IgD-negative memory B cell (primary cell): ENCODE measurements at regions not wholly inside any gene's neighbourhood (a gene's known extent, or its start where the extent isn't known, plus 50 kb on each side); places are given as distances from the start of the nearest gene placed in this dataset.
A peak's percentile ranks its signal among the peaks of the same experiment; 100 is the strongest.
"Not testable (repeated sequence)": the region's sequence is repeated elsewhere in the genome, so short reads cannot be mapped to it uniquely, and the experiment has no call there.

Experiments used
- H3K27ac Mint-ChIP-seq, 3 donors: one replicate each; pipeline ENCODE4 v1.8.0; 2020 to 2022; ENCODE audit warnings: mild to moderate bottlenecking in 3 of 3, mixed read lengths in 3 of 3, moderate library complexity in 1 of 3
- H3K27me3 Mint-ChIP-seq: one replicate; pipeline ENCODE4 v1.8.0; 2021; ENCODE audit warnings: mixed read lengths
- H3K36me3 Mint-ChIP-seq: one replicate; pipeline ENCODE4 v1.8.0; 2020; ENCODE audit warnings: mild to moderate bottlenecking, mixed read lengths
- H3K4me1 Mint-ChIP-seq, 3 donors: one replicate each; pipeline ENCODE4 v1.8.0; 2020 to 2022; ENCODE audit warnings: mixed read lengths in 3 of 3, mild to moderate bottlenecking in 1 of 3
- H3K4me3 Mint-ChIP-seq, 4 donors: one replicate each; pipeline ENCODE4 v1.8.0; 2020 to 2022; ENCODE audit warnings: mild to moderate bottlenecking in 4 of 4, mixed read lengths in 4 of 4, moderate library complexity in 3 of 4
- H3K9me3 Mint-ChIP-seq, 3 donors: one replicate each; pipeline ENCODE4 v1.8.0; 2020 to 2021; ENCODE audit warnings: mixed read lengths in 3 of 3, mild to moderate bottlenecking in 1 of 3

- Mint-ChIP-seq H3K4me3 (no peak overlapping the region), H3K4me1 (peaks cover 4 to 20% (median 4%) of the 10 kb centered on the region in 3 donors), H3K27me3 (no peaks in the 10 kb centered on the region), H3K27ac (peak overlapping the region; percentile 50 to 56 (median 52)), H3K9me3 (no peaks in the 10 kb centered on the region), H3K36me3 (peaks cover 5% of the 10 kb centered on the region)
Observed at GRCh38 chr7:35891004-35891830, 90.4 kb downstream of the SEPTIN7 start.

DNA sequence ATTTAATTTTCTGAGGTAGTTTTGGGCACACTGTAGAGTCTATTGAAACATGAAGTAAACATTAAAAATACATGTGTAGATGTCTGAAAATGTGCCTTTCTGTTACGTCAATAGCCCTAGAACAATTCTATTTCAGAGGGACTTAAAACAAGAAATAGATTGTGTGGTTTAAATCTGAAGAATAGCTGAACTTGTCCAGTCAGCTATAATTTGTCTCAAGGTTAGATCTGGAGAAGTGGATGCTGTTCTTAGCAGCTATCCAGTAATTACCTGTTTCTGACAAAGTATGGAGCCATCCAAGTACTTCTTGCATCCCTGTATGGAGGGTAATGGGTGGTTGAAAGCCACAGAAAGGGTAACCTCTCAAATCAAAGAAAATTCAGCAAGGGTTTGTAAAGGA lies 92.8 kb downstream of the SEPTIN7 start:
- no peaks in the 10 kb centered on the region for H3K9me3 Mint-ChIP-seq
- peak overlapping the region in 2 of 3 donors; percentile 13 to 64 for H3K27ac Mint-ChIP-seq
- no peak overlapping the region for H3K4me3 Mint-ChIP-seq
- H3K36me3 Mint-ChIP-seq: peaks cover 3% of the 10 kb centered on the region
- peaks cover 4 to 15% (median 4%) of the 10 kb centered on the region in 3 donors for H3K4me1 Mint-ChIP-seq
- H3K27me3 Mint-ChIP-seq: no peaks in the 10 kb centered on the region

DNA sequence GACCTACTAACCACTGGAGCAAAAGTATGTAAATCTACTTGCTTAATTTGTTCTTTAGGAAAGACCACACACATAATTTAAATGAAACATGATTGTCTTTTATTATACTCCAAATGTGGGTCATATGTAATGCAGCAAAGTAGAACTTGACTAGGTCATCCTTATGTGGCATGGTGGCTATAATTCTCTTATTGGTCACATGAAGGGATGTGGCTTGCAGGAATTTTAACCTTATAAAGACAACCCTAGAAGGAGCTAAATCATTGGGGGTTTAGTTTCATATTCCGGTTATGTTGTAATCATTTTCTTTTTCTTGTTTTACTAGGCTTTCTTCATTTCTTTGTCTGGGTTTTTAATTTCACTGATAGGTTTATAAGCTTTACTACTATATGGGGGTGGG lies 93.9 kb downstream of the SEPTIN7 start:
- Mint-ChIP-seq H3K36me3 (peaks cover 3% of the 10 kb centered on the region), H3K27me3 (no peaks in the 10 kb centered on the region), H3K4me3 (no peak overlapping the region), H3K9me3 (no peaks in the 10 kb centered on the region), H3K27ac (peak overlapping the region in 1 of 3 donors; percentile 56), H3K4me1 (peaks cover 1 to 15% (median 4%) of the 10 kb centered on the region in 3 donors)

GRCh38 chr7:35900651-35901050 lies 99.8 kb downstream of the SEPTIN7 start:
- Mint-ChIP-seq H3K4me1 (no peaks in the 10 kb centered on the region), H3K27ac (no peak overlapping the region), H3K9me3 (no peaks in the 10 kb centered on the region), H3K4me3 (no peak overlapping the region), H3K36me3 (peaks cover 2% of the 10 kb centered on the region), H3K27me3 (no peaks in the 10 kb centered on the region)

GRCh38 chr7:35905555-35905954 lies 104.7 kb downstream of the SEPTIN7 start:
- Mint-ChIP-seq H3K27ac (peak overlapping the region in 1 of 3 donors; percentile 27), H3K27me3 (no peaks in the 10 kb centered on the region)

DNA sequence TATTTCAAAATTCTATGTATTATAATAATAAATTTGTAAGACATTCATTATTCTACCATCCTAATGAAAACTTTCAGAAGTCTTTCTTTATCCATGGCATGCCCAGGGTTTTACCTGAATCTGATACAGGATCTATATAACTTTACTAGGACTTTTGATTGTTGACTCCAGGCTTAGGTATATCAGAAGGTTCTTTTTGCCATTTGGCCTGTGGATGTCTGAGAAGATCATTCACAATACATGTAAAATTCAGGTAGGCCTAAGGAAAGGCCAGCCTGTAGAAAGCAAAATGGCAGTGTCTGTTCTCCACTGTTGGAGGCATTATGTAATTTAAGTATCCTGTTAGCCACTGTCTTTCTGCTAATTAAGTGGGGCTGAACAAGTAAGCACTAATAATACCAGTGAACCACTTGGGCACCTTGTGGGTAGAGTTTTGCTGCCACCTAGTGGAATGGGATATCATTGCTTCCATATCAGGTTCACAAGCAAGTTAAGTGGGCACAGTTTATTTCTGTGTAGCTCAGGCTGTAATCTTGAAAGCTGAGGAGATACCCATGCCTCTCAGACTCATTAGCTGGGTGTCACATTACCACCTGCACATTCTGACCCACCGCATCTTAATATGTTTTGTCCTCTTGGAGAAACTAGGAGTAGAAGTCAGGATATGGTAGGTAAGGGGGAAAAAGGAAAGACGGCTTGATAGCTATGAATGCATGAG lies 105.5 kb downstream of the SEPTIN7 start:
- peak overlapping the region in 2 of 3 donors; percentile 8 to 37 for H3K27ac Mint-ChIP-seq
- no peak overlapping the region for H3K4me3 Mint-ChIP-seq
- no peaks in the 10 kb centered on the region for H3K36me3 Mint-ChIP-seq
- H3K27me3 Mint-ChIP-seq: no peaks in the 10 kb centered on the region
- H3K4me1 Mint-ChIP-seq: peaks cover 0 to 4% (median 0%) of the 10 kb centered on the region in 3 donors
- H3K9me3 Mint-ChIP-seq: no peaks in the 10 kb centered on the region

More at GRCh38 chr7:35905555-35905954, 104.7 kb downstream of the SEPTIN7 start:
- Mint-ChIP-seq H3K36me3 (no peaks in the 10 kb centered on the region), H3K4me1 (peaks cover 0 to 4% (median 0%) of the 10 kb centered on the region in 3 donors), H3K4me3 (no peak overlapping the region), H3K9me3 (no peaks in the 10 kb centered on the region)

GRCh38 chr7:35908331-35909216 lies 107.7 kb downstream of the SEPTIN7 start:
- H3K36me3 Mint-ChIP-seq: no peaks in the 10 kb centered on the region
- peaks cover 0 to 2% (median 0%) of the 10 kb centered on the region in 3 donors for H3K9me3 Mint-ChIP-seq
- peaks cover 0 to 4% (median 0%) of the 10 kb centered on the region in 3 donors for H3K4me1 Mint-ChIP-seq
- no peak overlapping the region for H3K4me3 Mint-ChIP-seq
- H3K27me3 Mint-ChIP-seq: no peaks in the 10 kb centered on the region
- no peak overlapping the region for H3K27ac Mint-ChIP-seq

DNA sequence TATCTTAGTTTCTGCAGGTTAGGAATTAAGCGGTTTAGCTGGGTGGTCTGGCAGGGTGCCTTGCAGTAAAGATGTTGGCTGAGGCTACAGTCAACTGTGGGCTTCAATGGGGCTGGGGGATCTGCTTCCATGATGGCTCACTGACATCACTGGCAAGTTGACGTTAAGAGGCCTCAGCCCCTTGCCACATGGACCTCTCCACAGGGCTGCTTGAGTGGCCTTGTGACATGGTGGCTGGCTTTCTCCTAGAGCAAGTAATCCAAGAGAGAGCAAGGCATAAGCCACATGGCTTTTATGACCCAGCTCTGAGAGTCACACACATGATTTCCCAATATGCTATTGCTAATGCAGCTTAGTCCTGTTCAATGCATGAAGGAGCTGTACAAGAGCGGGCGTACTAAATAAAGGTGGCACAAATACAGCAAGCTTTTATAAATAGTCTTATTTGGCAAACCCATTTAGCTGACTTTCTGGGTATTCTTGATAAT lies 109.1 kb downstream of the SEPTIN7 start:
- H3K4me1 Mint-ChIP-seq: peaks cover 0 to 4% (median 0%) of the 10 kb centered on the region in 3 donors
- H3K9me3 Mint-ChIP-seq: peaks cover 0 to 2% (median 0%) of the 10 kb centered on the region in 3 donors
- H3K27ac Mint-ChIP-seq: peak overlapping the region in 1 of 3 donors; percentile 53
- H3K27me3 Mint-ChIP-seq: no peaks in the 10 kb centered on the region
- H3K4me3 Mint-ChIP-seq: peak overlapping the region in 1 of 4 donors; percentile 12
- no peaks in the 10 kb centered on the region for H3K36me3 Mint-ChIP-seq

GRCh38 chr7:35910621-35911020 lies 109.8 kb downstream of the SEPTIN7 start:
- not testable (repeated sequence) for H3K36me3 Mint-ChIP-seq, H3K9me3 Mint-ChIP-seq, H3K27me3 Mint-ChIP-seq, H3K27ac Mint-ChIP-seq, H3K4me3 Mint-ChIP-seq, H3K4me1 Mint-ChIP-seq

- H3K27me3 Mint-ChIP-seq, H3K9me3 Mint-ChIP-seq, H3K27ac Mint-ChIP-seq, H3K4me3 Mint-ChIP-seq, H3K36me3 Mint-ChIP-seq, H3K4me1 Mint-ChIP-seq: not testable (repeated sequence)
Observed at GRCh38 chr7:35913350-35913749, 112.5 kb downstream of the SEPTIN7 start.

DNA sequence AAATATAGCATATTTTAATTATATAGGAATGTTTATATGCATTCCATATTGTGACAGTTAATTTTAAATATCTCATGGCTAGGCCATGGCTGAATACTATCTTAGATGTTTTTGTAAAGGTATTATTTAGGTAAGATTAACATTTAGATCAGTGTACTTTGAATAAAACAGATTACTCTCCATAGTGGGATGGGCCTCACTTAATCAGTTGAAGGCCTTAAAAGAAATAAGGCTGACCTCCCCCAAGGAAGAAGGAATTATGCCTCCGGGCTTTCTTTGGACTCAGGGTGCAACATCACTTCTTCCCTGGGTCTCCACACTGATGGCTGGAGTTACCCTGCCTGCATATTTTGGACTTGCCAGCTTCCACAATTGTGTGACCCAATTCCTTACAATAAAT lies 113.4 kb downstream of the SEPTIN7 start:
- H3K4me3 Mint-ChIP-seq, H3K36me3 Mint-ChIP-seq, H3K9me3 Mint-ChIP-seq, H3K4me1 Mint-ChIP-seq, H3K27ac Mint-ChIP-seq, H3K27me3 Mint-ChIP-seq: not testable (repeated sequence)

DNA sequence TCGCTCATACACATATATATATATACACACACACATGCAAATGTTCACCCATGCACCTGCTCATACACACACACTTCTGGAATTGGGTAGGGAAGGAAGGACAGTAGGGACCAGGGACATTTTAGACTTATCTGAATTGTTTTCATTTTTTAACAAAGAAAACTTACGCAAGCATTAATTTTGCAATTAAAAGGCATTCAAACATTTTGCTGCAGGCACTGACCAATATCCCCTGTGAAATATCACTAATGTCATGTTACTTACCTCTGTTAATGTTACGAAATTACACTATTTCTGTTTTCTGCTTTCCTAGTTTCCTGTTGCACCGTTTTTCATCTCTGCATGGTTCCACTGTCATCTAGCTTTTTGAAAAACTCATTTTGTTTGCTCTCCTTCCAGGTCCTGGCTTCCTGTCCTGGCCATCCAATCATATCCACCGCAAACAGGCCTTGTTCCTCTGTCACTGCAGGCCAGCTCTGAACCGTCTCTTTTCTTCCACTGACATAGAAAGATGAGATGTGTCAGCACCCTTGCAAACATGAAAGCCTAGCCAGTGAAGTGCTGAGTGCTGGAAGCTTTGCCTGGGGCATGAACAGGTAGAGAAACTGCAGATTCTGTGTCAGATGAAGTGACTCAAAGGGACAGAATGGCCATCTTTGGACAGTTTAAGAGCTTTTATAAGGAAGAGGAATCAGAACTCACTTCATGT lies 114.5 kb downstream of the SEPTIN7 start:
- H3K27ac Mint-ChIP-seq: peak overlapping the region in 1 of 3 donors; percentile 32
- not testable (repeated sequence) for H3K36me3 Mint-ChIP-seq, H3K27me3 Mint-ChIP-seq

GRCh38 chr7:35918217-35918616 lies 117.4 kb downstream of the SEPTIN7 start:
- H3K9me3 Mint-ChIP-seq, H3K27me3 Mint-ChIP-seq, H3K36me3 Mint-ChIP-seq, H3K4me3 Mint-ChIP-seq, H3K4me1 Mint-ChIP-seq, H3K27ac Mint-ChIP-seq: not testable (repeated sequence)

More for the DNA sequence above, 114.5 kb downstream of the SEPTIN7 start:
- not testable (repeated sequence) for H3K4me1 Mint-ChIP-seq, H3K9me3 Mint-ChIP-seq, H3K4me3 Mint-ChIP-seq

DNA sequence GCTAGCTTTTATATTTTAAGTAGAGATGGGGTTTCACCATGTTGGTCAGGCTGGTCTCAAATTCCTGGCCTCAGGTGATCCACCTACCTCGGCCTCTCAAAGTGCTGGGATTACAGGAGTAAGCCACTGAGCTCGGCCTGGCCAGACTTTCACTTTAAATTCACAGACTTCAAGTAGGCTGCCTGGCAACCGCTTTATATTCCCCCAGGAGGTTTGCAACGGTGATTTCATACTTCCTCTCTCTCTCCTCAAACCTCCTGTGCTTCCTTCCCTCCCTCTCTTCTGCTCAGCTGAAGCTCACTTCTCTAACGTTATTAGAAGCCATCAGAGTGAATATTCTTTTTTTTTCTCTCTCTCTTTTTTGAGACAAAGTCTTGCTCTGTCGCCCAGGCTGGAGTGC lies 118.8 kb downstream of the SEPTIN7 start:
- H3K4me1 Mint-ChIP-seq, H3K36me3 Mint-ChIP-seq, H3K27me3 Mint-ChIP-seq, H3K9me3 Mint-ChIP-seq: not testable (repeated sequence)
- H3K27ac Mint-ChIP-seq: peak overlapping the region; percentile 23 to 44 (median 39)
- peak overlapping the region in 2 of 4 donors; percentile 79 to 84 for H3K4me3 Mint-ChIP-seq
